ENCODE measurements at regions not wholly inside any gene's neighbourhood (a gene's known extent, or its start where the extent isn't known, plus 50 kb on each side); places are given as distances from the start of the nearest gene placed in this dataset.

GRCh38 chr2:188720811-188721605 lies 253.2 kb upstream of the COL3A1 start:
- no peak for TF ChIP-seq CTCF (IDR thresholded peaks at IDR 0.05)
- no peak for TF ChIP-seq POLR2A (IDR thresholded peaks at IDR 0.05)
